HL-60/S4 treated with phorbol 12-myristate 13-acetate at 8.2 ng/mL for 4 days and 3 days (cell line): ENCODE measurements at regions not wholly inside any gene's neighbourhood (a gene's known extent, or its start where the extent isn't known, plus 50 kb on each side); places are given as distances from the start of the nearest gene placed in this dataset.
"Not testable (repeated sequence)": the region's sequence is repeated elsewhere in the genome, so short reads cannot be mapped to it uniquely, and the experiment has no call there.

Experiments used
- in situ Hi-C: fragments of 300-500 bp; cut with MboI; formaldehyde crosslinking; loops from 2 replicates; pipeline ENCODE4 v1.15.0; 2022; ENCODE audit warnings: low sequenced_read_pairs

- in situ Hi-C loops = loop anchor here (25.0 kb wide), 1 partner anchor 1181 kb away; the partner anchor contains the start of gene IGFBP3
Measured at GRCh38 chr7:47093320-47094234, 488.3 kb downstream of the TNS3 start.

- in situ Hi-C loops = loop anchor here (25.0 kb wide), 1 partner anchor 1180 kb away; the partner anchor contains the start of gene IGFBP3
Measured at GRCh38 chr7:47092336-47092735, 489.6 kb downstream of the TNS3 start.

- in situ Hi-C loops = loop anchor here (25.0 kb wide), 1 partner anchor 1179 kb away; the partner anchor contains the start of gene IGFBP3
Measured at GRCh38 chr7:47091141-47091540, 490.8 kb downstream of the TNS3 start.

- in situ Hi-C loops = loop anchor here (25.0 kb wide), 1 partner anchor 1177 kb away; the partner anchor contains the start of gene IGFBP3
Measured at GRCh38 chr7:47089461-47089860, 492.4 kb downstream of the TNS3 start.

GRCh38 chr7:47089068-47089417 lies 492.9 kb downstream of the TNS3 start:
- in situ Hi-C loops = loop anchor here (25.0 kb wide), 1 partner anchor 1177 kb away; the partner anchor contains the start of gene IGFBP3

- in situ Hi-C loops = loop anchor here (25.0 kb wide), 1 partner anchor 1176 kb away; the partner anchor contains the start of gene IGFBP3
Measured at GRCh38 chr7:47088329-47089067, 493.4 kb downstream of the TNS3 start.

- in situ Hi-C loops = loop anchor here (25.0 kb wide), 1 partner anchor 1176 kb away; the partner anchor contains the start of gene IGFBP3
Measured at GRCh38 chr7:47087866-47088265, 494.0 kb downstream of the TNS3 start.

- in situ Hi-C loops = loop anchor here (25.0 kb wide), 1 partner anchor 1173 kb away; the partner anchor contains the start of gene IGFBP3
Measured at GRCh38 chr7:47085491-47086275, 496.2 kb downstream of the TNS3 start.

GRCh38 chr7:47083476-47084250 lies 498.2 kb downstream of the TNS3 start:
- in situ Hi-C loops = loop anchor here (25.0 kb wide), 1 partner anchor 1171 kb away; the partner anchor contains the start of gene IGFBP3

- in situ Hi-C loops = loop anchor here (25.0 kb wide), 1 partner anchor 1169 kb away; the partner anchor contains the start of gene IGFBP3
Measured at GRCh38 chr7:47080816-47081215, 501.1 kb downstream of the TNS3 start.

GRCh38 chr7:47078241-47078640 lies 503.7 kb downstream of the TNS3 start:
- in situ Hi-C loops = loop anchor here (25.0 kb wide), 1 partner anchor 1166 kb away; the partner anchor contains the start of gene IGFBP3

GRCh38 chr7:47074702-47075153 lies 507.2 kb downstream of the TNS3 start:
- in situ Hi-C loops = loop anchor here (25.0 kb wide), 1 partner anchor 1162 kb away; the partner anchor contains the start of gene IGFBP3

GRCh38 chr7:47073284-47073683 lies 508.6 kb downstream of the TNS3 start:
- in situ Hi-C loops = no loop called here

- in situ Hi-C loops = no loop called here
Measured at GRCh38 chr7:47071866-47072265, 510.0 kb downstream of the TNS3 start.

GRCh38 chr7:47069385-47070076 lies 512.4 kb downstream of the TNS3 start:
- in situ Hi-C loops = no loop called here

- in situ Hi-C loops = no loop called here
Measured at GRCh38 chr7:47066976-47067614, 514.8 kb downstream of the TNS3 start.

- in situ Hi-C loops = no loop called here
Measured at GRCh38 chr7:47056731-47057130, 525.2 kb downstream of the TNS3 start.

- in situ Hi-C loops = not testable (repeated sequence)
Measured at GRCh38 chr7:47052541-47053208, 529.2 kb downstream of the TNS3 start.
